ENCODE measurements at regions not wholly inside any gene's neighbourhood (a gene's known extent, or its start where the extent isn't known, plus 50 kb on each side); places are given as distances from the start of the nearest gene placed in this dataset.
A peak's percentile ranks its signal among the peaks of the same experiment; 100 is the strongest.

DNA sequence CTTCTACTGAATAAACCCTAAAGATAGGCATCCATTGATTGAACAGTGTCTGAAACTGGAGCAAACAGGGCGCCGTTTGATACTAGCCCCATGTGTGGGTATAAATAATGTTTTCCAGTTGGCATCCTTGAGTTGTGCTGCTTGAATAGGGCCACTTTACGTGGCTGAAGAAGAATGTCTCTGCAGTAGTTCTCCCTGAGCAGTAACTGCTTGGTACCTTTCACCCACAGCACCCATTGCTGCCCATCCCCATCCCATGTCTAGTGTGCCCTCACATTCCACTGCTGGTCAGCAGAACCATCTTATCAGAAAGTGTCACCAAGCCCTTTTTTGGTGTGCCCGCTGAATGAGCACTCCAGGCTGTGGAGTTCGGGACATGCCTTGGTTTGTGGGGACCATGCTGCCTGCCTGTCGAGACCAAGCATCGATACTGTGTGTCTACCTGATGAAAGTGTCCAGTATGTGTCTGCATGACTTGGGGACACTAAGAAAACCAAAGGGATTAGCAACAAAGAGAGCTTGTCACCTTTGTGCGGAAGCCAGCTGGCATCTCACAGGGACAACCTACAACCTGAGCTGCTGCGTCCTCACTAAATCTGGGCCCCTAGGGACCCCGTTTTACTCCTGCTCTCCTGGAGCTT, 162.0 kb downstream of the TM9SF2 start:
- DNase-seq (ENCODE audit: low spot score): no peak

DNA sequence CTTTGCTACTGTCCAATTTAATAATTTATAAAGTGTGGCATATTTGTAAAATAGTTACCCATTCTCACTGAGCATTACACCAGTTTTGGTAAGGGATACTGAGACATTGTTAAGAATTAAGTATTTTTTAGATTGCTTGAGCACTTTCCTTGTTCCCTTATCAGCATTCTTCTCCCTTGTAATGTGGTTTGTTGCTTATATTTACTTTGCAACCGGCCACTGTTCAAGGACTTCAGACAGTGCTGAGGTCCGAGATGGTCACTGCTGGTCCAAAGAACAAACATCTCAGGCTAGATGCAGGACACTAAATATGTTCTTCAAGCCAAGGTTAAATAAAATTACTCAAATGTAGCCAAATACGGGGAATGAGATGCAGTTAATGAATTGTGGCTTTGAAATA, 161.4 kb downstream of the TM9SF2 start:
- no peak for DNase-seq (ENCODE audit: low spot score)

DNA sequence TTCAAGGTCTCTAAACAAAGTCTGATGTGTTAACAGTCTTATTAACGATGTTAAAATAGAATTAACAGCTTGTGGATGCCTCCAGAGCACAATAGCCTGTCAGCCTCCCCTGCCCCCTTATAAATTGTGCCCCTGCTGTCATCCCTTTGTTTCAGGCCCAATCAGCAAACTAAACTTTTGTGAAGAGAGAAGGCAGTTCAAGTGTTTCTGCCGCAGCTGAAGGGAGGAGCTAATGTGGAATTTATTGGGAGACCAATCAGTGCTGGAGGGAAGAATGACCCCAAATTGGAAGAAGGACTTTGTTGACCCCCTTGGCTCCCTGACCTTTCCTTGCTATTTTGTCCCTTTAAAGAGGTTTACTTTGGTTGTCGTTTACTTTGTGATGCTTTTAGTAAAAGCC, 160.5 kb downstream of the TM9SF2 start:
- DNase-seq (ENCODE audit: low spot score): no peak

DNA sequence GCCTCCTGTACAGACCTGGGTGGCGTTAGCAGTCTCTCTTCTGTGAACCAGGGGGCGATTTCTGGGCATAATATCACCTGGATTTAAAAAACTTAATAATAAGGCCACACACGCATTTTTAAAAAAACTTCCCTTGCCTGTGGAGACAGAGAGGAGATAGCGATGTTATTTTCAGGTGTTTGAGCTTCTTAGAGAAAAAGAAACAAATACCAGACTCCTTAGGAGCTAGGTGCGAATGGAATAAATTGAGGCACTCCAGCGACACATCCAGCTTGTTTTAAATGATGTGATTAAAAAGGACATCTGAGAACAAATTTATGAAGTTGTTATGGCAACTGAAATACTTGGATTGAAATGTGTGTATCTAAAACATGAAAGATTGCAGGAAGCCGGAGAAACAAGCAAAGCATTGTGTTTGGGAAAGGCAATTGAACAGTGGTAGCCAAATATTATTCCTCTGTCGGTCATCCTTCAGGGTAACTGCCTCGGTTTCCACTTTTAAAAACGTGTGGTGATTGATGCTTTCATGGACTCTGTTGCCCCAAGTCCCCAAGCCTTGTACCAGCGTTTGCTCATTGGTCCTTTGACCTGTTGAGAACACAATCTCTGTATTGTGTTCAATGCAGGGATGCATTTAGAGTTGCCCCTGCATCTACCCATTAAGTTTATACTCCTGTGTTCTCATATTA, 158.7 kb downstream of the TM9SF2 start:
- no peak for DNase-seq (ENCODE audit: low spot score)

DNA sequence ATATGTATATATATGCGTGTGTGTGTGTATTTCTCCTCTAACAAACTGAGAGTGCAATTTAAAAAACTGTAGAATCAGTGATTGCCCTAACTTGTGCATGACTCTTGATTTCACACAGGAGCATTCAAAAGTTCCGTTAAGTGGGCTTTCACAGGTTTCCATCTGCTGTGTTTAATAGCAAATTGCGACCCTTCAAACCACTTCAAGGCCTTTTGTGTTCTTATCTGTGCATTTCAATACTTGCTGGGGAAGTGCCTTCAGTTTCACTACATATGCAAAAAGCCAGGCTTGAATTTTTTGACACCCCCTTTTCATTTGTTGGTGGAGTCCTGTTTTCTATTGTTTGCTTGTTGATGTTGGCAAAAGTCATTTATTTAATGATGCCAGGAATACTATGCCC, 158.0 kb downstream of the TM9SF2 start:
- DNase-seq (ENCODE audit: low spot score): no peak

DNA sequence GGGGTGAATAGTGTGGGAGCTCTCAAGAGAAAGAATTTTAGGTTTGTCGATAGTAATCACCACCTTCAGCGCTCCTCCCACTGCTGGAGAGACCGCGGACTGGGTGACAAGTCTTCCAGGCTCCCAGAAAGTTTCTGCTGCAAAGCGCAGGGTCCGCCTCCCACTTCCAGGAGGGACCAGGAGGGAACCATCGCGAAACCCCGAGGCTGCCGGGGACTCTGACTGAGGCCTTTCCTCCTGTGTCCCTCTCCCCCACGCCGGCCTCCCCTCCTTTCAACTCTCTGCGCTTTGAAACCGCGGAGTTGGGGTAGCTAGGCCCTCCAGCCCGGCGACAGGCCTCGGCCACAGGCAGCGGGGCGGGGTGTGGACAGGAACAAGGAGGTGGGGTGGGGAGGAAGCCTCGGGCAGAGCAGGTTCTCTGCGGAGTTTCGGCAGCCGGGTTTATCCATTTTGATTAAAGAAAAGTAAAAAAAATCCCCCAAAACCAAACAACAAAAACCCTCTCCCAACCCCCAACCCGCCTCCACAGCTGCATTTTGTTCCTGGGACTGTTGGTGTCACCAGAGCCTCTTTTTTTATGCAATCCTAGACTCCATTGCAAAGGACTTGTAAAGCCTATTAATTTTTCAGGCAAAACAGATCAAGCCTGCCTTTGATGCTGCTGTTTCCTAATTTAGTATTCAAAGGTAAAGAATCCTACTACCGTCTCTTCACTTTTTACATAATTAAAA, 157.2 kb downstream of the TM9SF2 start:
- peak; percentile 59 for DNase-seq (ENCODE audit: low spot score)

DNA sequence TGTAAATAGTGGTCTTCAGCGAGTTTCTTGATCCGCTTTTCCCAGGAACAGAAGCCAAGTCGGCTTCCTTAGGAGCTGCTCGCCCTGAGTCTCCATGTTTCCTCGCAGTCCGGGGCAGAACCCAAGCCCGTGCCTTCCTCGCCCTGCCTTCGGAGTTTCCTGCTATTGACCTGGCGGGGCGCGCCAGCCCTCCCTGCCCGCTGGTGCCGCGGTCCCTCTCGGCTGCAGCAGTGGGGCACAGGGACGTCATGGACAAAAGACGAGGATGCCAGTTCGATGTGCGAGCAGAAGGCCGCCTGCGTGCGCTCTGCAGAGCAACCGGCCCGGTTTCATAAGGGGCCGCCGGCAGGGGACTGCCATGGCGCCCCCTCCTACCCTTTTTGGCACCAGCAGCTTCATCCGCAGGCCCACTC, 156.6 kb downstream of the TM9SF2 start:
- no peak for DNase-seq (ENCODE audit: low spot score)

DNA sequence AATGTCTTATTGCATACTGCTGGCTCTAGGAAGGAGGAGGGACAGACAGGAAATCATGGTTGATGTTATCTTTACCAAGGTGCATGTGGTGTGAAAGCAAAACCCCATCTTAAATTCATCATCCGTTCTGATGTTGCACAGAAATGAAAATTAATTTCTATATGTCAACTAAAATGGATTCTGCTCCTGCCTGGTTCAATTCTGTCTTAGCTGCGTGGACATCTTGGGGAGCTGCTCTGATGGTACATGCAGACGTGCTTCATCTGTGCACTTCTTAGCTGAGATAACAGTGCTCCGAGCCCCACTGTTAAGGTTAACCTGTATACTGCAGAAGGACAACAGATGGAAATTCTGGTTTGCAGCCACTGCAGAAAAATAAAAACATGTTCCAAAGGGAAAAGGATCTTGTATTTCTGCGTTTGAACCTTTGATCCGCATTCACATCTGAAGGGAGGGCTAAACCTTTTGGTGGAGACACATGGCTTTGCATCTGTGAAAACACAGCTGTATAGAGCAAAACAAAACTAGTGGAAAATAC, 155.6 kb downstream of the TM9SF2 start:
- no peak for DNase-seq (ENCODE audit: low spot score)

DNA sequence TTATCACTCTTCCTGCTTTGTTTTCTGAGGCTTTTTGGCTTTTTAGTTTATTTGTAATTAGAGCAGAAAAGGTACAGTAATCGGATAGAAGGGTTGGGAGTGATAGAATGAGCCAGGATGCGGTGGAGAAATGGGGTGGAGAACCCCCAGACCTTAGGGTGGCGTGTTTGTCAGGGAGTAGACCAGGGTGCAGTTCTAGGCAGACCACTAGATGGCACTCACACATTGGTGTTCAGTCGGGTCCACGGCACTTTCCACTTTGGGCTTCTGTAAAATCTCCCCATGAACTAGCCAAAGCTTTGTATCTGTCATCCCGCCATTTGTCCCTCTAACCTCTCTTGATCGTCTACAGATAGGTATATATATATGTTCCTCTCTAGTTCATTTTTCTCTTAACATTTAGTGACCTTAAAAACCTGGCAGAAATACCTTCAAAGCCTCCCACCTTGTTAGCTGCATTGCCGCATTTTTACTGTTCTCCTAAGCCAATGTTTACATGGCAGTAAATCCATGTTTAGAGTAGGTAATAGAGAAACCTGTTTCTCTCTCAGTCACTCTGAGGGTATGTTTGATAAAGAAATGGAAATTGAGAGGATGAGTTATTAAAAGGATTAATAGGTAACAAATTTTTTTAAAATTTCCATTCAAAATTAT, 154.9 kb downstream of the TM9SF2 start:
- peak; percentile 87 for DNase-seq (ENCODE audit: low spot score)

DNA sequence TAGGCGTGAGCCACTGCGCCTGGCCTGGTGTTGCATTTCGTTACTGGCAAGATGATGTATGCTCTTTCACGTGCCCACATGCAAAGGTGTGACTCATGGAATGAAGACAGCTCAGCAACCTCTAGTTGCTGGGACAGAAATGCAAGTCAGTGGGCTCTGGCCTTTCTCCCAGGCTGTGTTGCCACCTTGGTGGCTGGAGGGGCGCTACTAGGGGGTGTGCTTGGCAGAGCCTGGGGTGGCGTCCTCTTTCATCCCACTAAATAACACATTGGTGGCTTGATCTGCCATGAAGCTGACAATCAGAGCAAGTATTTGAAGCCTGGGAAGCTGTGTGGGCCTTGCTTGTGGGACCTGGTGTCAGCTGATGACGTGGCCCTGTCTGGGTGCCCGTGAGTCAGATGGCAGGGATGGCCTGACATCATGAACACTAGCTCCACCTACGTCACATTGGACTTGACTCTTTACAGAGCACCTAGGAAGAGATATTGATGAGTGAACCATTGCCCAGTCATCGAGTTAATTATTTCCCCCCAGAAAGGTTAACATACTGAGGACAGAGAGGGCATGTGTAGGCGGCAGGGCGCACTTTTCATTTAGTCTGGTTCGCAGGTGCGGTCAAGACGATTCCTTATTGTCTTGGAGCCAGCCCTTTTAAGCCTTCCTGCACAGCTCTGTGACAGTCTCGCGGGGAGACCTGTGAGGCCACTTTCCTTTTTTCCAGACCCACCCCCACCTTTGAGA, 154.2 kb downstream of the TM9SF2 start:
- no peak for DNase-seq (ENCODE audit: low spot score)

DNA sequence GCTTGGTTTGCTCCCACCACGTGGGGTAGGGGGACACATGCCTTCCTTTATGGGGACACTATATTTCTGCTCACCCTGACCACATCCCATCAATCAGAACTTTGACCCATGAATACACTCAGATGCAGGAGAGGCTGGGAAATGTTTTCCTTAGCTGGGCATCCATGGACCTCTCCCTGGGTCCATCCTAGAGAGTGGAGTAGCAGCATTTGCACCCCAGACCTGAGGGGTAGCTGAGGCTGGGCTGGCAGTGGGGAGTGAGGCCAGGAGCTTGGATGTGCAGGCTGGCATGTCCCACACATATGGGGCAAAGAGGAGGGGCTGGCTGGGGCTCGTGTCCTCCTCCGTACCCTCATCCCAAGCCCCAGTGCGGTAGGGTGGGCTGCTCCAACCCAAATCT, 152.8 kb downstream of the TM9SF2 start:
- no peak for DNase-seq (ENCODE audit: low spot score)

DNA sequence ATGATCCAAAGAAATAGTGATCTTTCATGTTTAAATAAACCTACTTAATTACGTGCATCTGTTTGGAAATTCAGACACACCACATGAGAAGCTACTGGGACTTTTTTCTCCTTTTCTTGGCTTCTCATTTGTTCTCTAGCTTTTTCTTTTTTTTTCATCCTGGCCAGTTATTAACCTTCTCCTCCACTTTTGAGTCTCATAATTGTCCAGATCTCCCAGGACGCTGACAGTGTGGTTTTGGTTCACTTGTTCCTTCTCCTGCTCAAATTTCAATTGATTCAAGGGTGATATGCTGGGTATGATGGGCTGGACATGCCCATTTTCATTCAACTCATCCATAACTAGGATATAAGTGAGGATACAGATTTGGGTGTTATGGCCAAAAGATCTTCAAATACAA, 152.3 kb downstream of the TM9SF2 start:
- DNase-seq (ENCODE audit: low spot score): no peak

DNA sequence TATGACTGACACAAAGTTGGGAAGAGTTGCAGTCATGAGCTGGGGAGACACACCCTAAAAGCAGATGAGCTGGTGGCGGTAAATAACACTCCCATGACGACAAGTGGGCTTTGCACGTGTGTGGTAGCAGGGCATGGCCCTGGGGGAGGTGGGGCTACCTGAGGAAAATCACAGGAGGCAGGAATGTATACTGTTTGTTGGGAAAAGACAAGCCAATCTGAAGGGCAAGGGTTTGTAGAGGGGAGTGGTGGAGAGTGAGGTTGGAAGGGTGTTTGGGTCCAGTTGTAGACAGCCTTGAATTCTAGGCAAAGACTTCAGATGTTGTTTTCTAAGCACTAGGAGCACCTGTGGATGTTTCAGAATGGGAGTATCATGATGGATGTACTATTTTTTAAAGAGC, 151.6 kb downstream of the TM9SF2 start:
- no peak for DNase-seq (ENCODE audit: low spot score)

DNA sequence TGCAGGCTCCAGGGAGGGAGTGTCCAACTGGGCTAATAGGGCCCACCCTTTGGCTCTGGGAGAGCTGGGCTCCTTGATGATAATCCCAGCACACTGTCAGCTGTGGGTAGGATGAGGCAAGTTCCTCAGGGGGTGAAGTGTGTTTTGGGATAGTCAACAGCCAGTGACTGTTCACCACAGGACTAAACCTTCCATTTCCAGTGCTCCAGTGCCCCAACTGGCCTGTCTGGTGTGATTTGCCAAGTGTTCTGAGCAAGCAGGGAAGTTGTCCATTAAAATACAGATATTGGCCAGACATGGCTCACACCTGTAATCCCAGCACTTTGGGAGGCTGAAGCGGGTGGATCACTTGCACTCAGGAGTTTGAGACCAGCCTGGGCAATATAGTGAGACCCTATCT, 150.9 kb downstream of the TM9SF2 start:
- no peak for DNase-seq (ENCODE audit: low spot score)

DNA sequence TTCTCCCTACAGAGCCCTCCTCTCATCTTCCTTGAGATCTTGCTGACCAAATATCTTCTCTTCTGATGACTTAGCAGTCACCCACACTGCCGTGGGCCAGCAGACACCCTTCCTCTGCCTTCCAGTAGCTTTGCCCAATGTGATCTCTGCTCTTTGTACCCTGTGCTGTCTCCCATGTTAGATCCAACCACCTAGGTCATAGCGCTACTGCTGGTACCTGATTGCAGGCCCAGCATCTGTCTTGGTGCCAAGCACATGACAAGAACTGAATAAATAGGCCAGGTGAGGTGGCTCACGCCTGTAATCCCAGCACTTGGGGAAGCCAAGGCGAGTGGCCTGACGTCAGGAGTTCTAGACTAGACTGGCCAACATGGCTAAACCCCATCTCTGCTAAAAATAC, 149.7 kb downstream of the TM9SF2 start:
- no peak for DNase-seq (ENCODE audit: low spot score)

DNA sequence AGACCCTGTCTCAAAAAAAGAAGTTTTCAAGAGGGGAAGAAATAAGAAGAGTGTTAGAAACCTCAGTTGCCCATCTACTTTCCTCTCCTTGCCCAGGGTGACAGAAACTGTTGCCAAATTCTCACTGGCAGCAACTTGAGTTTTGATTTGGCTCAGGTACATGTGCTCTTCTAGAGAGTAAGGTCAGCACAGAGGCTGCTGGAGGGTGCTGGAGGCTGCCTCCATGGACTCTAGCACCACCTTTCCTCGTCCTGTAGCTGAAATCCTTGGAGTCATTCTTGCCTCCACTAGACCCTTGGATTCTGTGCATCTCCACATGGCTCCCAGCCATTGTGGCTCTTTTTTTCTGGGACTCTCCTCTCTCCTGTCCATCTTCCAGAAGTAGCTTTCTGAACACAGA, 149.1 kb downstream of the TM9SF2 start:
- no peak for DNase-seq (ENCODE audit: low spot score)

DNA sequence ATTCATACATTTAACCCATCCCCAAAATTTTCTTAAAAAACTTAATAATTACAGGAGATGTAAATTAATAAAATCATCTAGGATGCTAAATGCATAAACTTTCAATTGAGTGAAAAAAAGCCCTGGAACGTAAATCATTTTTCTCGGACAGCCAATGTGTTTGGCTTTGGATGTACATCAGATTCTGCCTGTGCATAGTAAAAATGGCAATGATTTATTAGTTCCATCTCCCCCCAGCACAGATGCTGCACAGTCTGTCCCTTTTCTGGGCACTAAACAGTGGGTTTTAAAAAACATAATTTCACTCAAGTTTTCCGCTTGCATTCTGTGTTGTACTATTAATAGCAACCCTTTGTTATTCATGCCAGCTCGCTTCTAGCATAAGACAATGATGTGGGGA, 147.7 kb downstream of the TM9SF2 start:
- DNase-seq (ENCODE audit: low spot score): no peak

DNA sequence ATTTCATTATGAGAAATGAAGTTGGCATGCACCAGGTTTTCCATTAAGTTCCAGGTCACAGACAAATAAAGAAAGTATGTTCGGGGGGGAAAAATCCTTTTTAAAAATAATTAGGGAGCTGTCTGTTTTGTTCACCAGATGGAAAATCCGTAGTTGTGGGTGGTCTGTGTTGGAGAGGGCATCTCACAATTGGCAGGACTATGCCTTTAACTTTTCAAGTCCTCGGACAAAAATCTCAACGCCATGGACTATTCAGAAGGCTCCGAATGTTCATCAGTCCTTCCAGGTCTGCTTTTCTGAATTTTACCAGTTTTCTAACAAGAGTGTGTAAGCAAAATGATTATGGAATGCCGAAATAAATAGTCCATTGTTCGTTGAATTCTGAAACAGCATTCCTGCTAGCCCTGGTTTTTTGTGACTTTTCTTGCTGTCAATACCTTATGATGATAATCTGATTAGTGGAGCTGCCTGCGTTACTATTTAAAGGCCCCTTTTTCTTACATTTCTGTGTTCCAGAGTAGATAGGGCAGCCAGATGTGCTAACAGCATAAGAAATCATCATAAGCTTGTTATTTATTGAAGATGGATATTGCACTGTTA, 146.9 kb downstream of the TM9SF2 start:
- DNase-seq (ENCODE audit: low spot score): no peak

DNA sequence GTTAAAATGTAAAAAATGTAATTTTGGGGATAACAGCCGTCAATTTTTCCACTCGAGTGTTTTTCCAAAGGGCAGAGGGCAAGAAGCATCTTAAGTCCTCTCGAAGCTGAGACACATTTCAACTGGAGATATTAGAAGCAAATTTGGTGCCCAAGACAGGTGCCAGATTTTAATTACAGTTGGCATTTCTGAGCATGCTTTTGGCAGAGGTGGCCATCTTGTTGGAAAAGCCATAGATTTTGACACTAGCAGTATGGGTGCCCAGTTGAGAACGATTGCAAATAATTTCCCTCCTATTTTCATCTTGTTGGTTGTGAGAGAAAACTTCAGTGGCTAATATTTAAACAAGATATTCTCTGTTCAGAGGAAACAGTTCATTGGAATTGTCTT, 146.3 kb downstream of the TM9SF2 start:
- no peak for DNase-seq (ENCODE audit: low spot score)

DNA sequence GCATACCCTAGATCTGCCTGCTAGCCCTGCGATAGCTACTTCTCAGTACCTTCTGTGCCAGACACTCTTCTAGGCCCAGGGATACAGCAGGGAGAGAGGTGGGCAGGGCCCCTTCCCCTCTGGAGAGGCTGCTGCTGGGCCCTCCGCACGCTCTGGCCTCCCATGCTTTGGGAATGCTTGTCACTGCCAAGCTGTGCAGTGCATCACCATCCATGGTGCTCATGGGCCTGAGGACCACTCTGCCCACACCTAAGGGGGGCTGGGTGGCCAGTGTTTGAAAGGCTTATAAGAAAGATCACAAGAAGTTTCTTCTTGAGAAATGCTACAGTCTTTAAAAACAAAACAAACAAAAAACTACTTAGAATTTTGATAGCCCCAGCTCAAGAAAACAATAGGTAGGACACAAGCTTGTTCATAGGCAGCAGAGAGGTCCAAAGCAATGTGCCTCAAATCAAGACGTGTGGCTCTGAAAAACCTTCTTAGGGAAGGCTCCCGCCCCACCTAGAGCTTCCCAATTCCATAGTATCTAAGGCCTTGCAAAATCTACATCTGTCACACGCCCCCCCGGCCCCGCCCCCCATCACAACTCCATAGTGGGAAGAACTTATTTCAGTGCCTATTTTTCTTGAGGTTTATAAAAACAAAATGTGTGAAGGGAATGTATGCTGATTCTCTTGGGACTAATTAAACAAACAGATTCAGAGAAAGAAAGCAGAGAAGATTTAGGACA, 145.8 kb downstream of the TM9SF2 start:
- no peak for DNase-seq (ENCODE audit: low spot score)

DNA sequence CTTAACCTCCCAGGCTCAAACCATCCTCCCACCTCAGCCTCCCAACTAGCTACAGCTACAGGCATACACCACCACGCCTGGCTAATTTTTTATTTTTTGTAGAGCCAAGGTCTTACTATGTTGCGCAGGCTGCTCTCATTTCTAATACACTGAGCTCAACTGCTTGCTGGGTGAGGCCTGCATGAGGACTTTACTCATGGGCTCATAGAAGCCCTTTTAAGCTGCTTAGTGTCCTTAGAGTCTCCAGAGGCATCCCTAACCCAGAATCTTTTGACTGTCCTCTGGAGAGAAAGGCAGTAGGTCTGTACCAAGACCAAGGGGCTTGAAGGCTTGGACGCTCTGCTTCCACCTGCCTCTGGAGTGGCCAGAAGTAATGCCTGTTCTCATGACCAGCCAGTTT, 141.6 kb downstream of the TM9SF2 start:
- DNase-seq (ENCODE audit: low spot score): no peak

Measured in ureter (tissue), 1 donor.